H9 (cell line): ENCODE measurements at regions not wholly inside any gene's neighbourhood (a gene's known extent, or its start where the extent isn't known, plus 50 kb on each side); places are given as distances from the start of the nearest gene placed in this dataset.

Experiments
- DNase-seq: peaks from one replicate; pipeline ENCODE4 v3.0.0-alpha.2; 2017
- H2AFZ ChIP-seq: one replicate; pipeline ENCODE4 v1.6.1; 2013; ENCODE audit warnings: mild to moderate bottlenecking, low read length, control low read depth, moderate library complexity
- H2AK5ac ChIP-seq: 2 replicates; pipeline ENCODE4 v1.6.1; 2013; ENCODE audit warnings: low read length, control low read depth, mixed read lengths; ENCODE audit not compliant: insufficient read length
- H2BK120ac ChIP-seq: one replicate; pipeline ENCODE4 v1.6.1; 2013; ENCODE audit warnings: low read depth, mild to moderate bottlenecking, low read length, control low read depth, inconsistent platforms; ENCODE audit not compliant: poor library complexity, severe bottlenecking
- H2BK12ac ChIP-seq: 2 replicates; pipeline ENCODE4 v1.6.1; 2013; ENCODE audit warnings: low read length, control low read depth, mixed read lengths, low read depth; ENCODE audit not compliant: insufficient read length
- H2BK15ac ChIP-seq: 2 replicates; pipeline ENCODE4 v1.6.1; 2013; ENCODE audit warnings: low read depth, low read length, control low read depth
- H2BK20ac ChIP-seq: one replicate; pipeline ENCODE4 v1.6.1; 2013; ENCODE audit warnings: low read depth, mild to moderate bottlenecking, low read length, control low read depth, inconsistent platforms; ENCODE audit not compliant: poor library complexity, severe bottlenecking
- H2BK5ac ChIP-seq: 2 replicates; pipeline ENCODE4 v1.6.1; 2013; ENCODE audit warnings: low read length, control low read depth, mixed read lengths; ENCODE audit not compliant: insufficient read length
- H3K14ac ChIP-seq: 2 replicates; pipeline ENCODE4 v1.6.1; 2013; ENCODE audit warnings: low read length, control low read depth; ENCODE audit not compliant: insufficient read depth
- H3K18ac ChIP-seq: 2 replicates; pipeline ENCODE4 v1.6.1; 2013; ENCODE audit warnings: low read depth, mild to moderate bottlenecking, mixed read lengths, low read length, control low read depth; ENCODE audit not compliant: insufficient read length
- H3K23ac ChIP-seq: 2 replicates; pipeline ENCODE4 v1.6.1; 2013; ENCODE audit warnings: low read length, control low read depth, mixed read lengths, low read depth; ENCODE audit not compliant: insufficient read length
- H3K23me2 ChIP-seq: 2 replicates; pipeline ENCODE4 v1.6.1; 2013; ENCODE audit warnings: low read depth, mild to moderate bottlenecking, mixed read lengths, low read length, control low read depth; ENCODE audit not compliant: insufficient read length, poor library complexity, severe bottlenecking
- H3K27ac ChIP-seq: 2 replicates; pipeline ENCODE4 v1.5.1; 2013; ENCODE audit warnings: low read length, control low read depth, mixed read lengths, low read depth; ENCODE audit not compliant: insufficient read length
- H3K27me3 ChIP-seq: 2 replicates; pipeline ENCODE4 v1.6.1; 2013; ENCODE audit warnings: low read length, control low read depth, inconsistent platforms; ENCODE audit not compliant: insufficient read depth
- H3K4ac ChIP-seq: 2 replicates; pipeline ENCODE4 v1.6.1; 2013; ENCODE audit warnings: low read depth, mild to moderate bottlenecking, control low read depth, inconsistent platforms, low read length, moderate library complexity
- H3K4me1 ChIP-seq: 2 replicates; pipeline ENCODE4 v1.6.1; 2013; ENCODE audit warnings: low read length, control low read depth, inconsistent platforms; ENCODE audit not compliant: insufficient read depth
- H3K4me2 ChIP-seq: 2 replicates; pipeline ENCODE4 v1.6.1; 2013; ENCODE audit warnings: low read length, control low read depth, mixed read lengths; ENCODE audit not compliant: insufficient read length, insufficient read depth
- H3K56ac ChIP-seq: 2 replicates; pipeline ENCODE4 v1.6.1; 2013; ENCODE audit warnings: low read depth, mild to moderate bottlenecking, mixed read lengths, low read length, control low read depth; ENCODE audit not compliant: insufficient read length
- H3K79me1 ChIP-seq: 2 replicates; pipeline ENCODE4 v1.6.1; 2013; ENCODE audit warnings: low read depth, mild to moderate bottlenecking, moderate library complexity, low read length, control low read depth, inconsistent platforms; ENCODE audit not compliant: insufficient read depth, poor library complexity, severe bottlenecking
- H3K79me2 ChIP-seq: 2 replicates; pipeline ENCODE4 v1.6.1; 2013; ENCODE audit warnings: low read length, control low read depth, inconsistent platforms; ENCODE audit not compliant: insufficient read depth
- H3K9ac ChIP-seq: 2 replicates; pipeline ENCODE4 v1.6.1; 2013; ENCODE audit warnings: low read length, control low read depth, mixed read lengths; ENCODE audit not compliant: insufficient read length; ENCODE audit errors: extremely low read depth
- H3K9me3 ChIP-seq: one replicate; pipeline ENCODE4 v1.6.1; 2013; ENCODE audit warnings: low read depth, low read length, inconsistent platforms; ENCODE audit not compliant: control insufficient read depth
- H3T11ph ChIP-seq: one replicate; pipeline ENCODE4 v1.6.1; 2013; ENCODE audit warnings: mild to moderate bottlenecking, low read length, control low read depth, inconsistent platforms
- H4K20me1 ChIP-seq: one replicate; pipeline ENCODE4 v1.6.1; 2013; ENCODE audit not compliant: control insufficient read depth, insufficient read length, insufficient read depth
- H4K5ac ChIP-seq: 2 replicates; pipeline ENCODE4 v1.6.1; 2013; ENCODE audit warnings: low read depth, mild to moderate bottlenecking, mixed read lengths, low read length, control low read depth; ENCODE audit not compliant: insufficient read length
- H4K8ac ChIP-seq: replicated peaks from 2 replicates; pipeline ENCODE4 v1.6.1; 2013; ENCODE audit warnings: low read length, control low read depth, mixed read lengths, low read depth; ENCODE audit not compliant: insufficient read length
- H4K91ac ChIP-seq: 2 replicates; pipeline ENCODE4 v1.6.1; 2013; ENCODE audit warnings: low read depth, mild to moderate bottlenecking, moderate library complexity, mixed read lengths, low read length, control low read depth; ENCODE audit not compliant: insufficient read length
- H3K27ac Mint-ChIP-seq, 3 experiments: 2 replicates in 2 of 3; 3 replicates in 1 of 3; pipeline ENCODE4 v1.8.0; 2020 to 2021; ENCODE audit warnings: mixed read lengths in 3 of 3, mild to moderate bottlenecking in 1 of 3, moderate library complexity in 1 of 3
- H3K27me3 Mint-ChIP-seq: 2 replicates; pipeline ENCODE4 v1.8.0; 2021; ENCODE audit warnings: low read depth, mild to moderate bottlenecking, moderate library complexity, mixed read lengths
- H3K36me3 Mint-ChIP-seq, 3 experiments: 2 replicates in 2 of 3; 3 replicates in 1 of 3; pipeline ENCODE4 v1.8.0; 2020 to 2021; ENCODE audit warnings: low read depth in 3 of 3, mixed read lengths in 3 of 3; ENCODE audit not compliant: insufficient read depth in 1 of 3
- H3K4me1 Mint-ChIP-seq, 2 experiments: 2 replicates each; pipeline ENCODE4 v1.8.0; 2020; ENCODE audit warnings: mixed read lengths in 2 of 2
- H3K4me3 Mint-ChIP-seq, 2 experiments: 2 replicates in 1 of 2; 3 replicates in 1 of 2; pipeline ENCODE4 v1.8.0; 2020 to 2021; ENCODE audit warnings: mild to moderate bottlenecking in 2 of 2, mixed read lengths in 2 of 2, moderate library complexity in 1 of 2
- H3K9me3 Mint-ChIP-seq, 2 experiments: 2 replicates in 1 of 2; 3 replicates in 1 of 2; pipeline ENCODE4 v1.8.0; 2020; ENCODE audit warnings: mild to moderate bottlenecking in 2 of 2, mixed read lengths in 2 of 2, moderate library complexity in 1 of 2
- WGBS: extraction: QIAGEN DNeasy Blood & Tissue Kit; methylation state at CpG from one replicate; pipeline ENCODE4 v1.1.7; 2013; ENCODE audit warnings: missing lambda C conversion rate, low lambda C conversion rate, mixed read lengths; ENCODE audit not compliant: insufficient read length; ENCODE audit errors: extremely low coverage; 5-methylcytosine and 5-hydroxymethylcytosine counted together
- TF ChIP-seq, protein P1 (sequence below): fragments of 200-600 bp; sonication (generic); conservative IDR thresholded peaks from 3 replicates; pipeline ENCODE4 v1.8.0; 2021; ENCODE audit warnings: antibody characterized with exemption, mild to moderate bottlenecking

DNA sequence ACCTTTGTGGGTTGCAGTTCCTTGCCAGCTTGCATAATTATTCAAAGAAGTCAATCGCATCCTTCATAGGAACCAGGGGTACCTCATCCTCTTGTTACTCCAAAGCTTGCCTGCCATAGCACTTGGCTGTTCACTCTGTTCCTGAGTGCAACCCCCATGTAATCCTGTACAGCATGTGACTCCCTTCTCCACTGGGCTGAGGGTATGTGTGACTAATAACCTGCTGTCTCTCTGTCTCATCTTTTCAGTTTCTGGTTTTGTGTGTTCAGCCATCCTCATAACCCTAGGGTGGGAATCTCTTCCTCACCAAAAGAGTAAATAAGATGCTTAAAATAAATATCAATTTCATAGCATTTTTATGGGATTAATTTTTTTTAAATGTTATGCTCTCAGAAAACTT lies 351.9 kb downstream of the S1PR1 start:
- H2BK5ac ChIP-seq, result no peak overlapping the region
- no peak overlapping the region for H3K4me3 Mint-ChIP-seq
- no peak overlapping the region for H4K5ac ChIP-seq
- H3K79me2 ChIP-seq, result no peaks in the 10 kb centered on the region
- no peak overlapping the region for H3K27ac ChIP-seq
- no peaks in the 10 kb centered on the region for H3K27me3 ChIP-seq
- H2BK15ac ChIP-seq, result no peak overlapping the region
- no peak overlapping the region for H2BK12ac ChIP-seq
- no peaks in the 10 kb centered on the region for H3K4me1 ChIP-seq
- no peak overlapping the region for H3K4ac ChIP-seq
- no peak overlapping the region for H3K14ac ChIP-seq
- H3K27me3 Mint-ChIP-seq, result no peaks in the 10 kb centered on the region
- DNase-seq, result no peak
- no peak overlapping the region for H2BK120ac ChIP-seq
- H4K8ac ChIP-seq, result no peak overlapping the region
- no peak overlapping the region for H2AK5ac ChIP-seq
- H3T11ph ChIP-seq, result no peak overlapping the region
- no peaks in the 10 kb centered on the region for H3K9me3 Mint-ChIP-seq
- H3K23ac ChIP-seq, result no peak overlapping the region
- no peaks in the 10 kb centered on the region for H3K79me1 ChIP-seq
- H2BK20ac ChIP-seq, result no peak overlapping the region
- H4K20me1 ChIP-seq, result no peaks in the 10 kb centered on the region
- H3K9ac ChIP-seq, result no peak overlapping the region
- H3K4me2 ChIP-seq, result no peak overlapping the region
- H3K18ac ChIP-seq, result no peak overlapping the region
- no peaks in the 10 kb centered on the region for H3K36me3 Mint-ChIP-seq
- TF ChIP-seq, protein P1, sequence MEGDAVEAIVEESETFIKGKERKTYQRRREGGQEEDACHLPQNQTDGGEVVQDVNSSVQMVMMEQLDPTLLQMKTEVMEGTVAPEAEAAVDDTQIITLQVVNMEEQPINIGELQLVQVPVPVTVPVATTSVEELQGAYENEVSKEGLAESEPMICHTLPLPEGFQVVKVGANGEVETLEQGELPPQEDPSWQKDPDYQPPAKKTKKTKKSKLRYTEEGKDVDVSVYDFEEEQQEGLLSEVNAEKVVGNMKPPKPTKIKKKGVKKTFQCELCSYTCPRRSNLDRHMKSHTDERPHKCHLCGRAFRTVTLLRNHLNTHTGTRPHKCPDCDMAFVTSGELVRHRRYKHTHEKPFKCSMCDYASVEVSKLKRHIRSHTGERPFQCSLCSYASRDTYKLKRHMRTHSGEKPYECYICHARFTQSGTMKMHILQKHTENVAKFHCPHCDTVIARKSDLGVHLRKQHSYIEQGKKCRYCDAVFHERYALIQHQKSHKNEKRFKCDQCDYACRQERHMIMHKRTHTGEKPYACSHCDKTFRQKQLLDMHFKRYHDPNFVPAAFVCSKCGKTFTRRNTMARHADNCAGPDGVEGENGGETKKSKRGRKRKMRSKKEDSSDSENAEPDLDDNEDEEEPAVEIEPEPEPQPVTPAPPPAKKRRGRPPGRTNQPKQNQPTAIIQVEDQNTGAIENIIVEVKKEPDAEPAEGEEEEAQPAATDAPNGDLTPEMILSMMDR, result no peak
- no peaks in the 10 kb centered on the region for H3K23me2 ChIP-seq
- no peak overlapping the region for H3K56ac ChIP-seq
- H4K91ac ChIP-seq, result no peak overlapping the region
- no peaks in the 10 kb centered on the region for H3K9me3 ChIP-seq
- H3K4me1 Mint-ChIP-seq, result 0 out of 4 replicates have a peak, but pooled peaks cover 0 to 3% of the 10 kb centered on the region in 2 experiments
- no CpG with 5 or more reads among the region's 1 CpG for WGBS
- no peak overlapping the region for H3K27ac Mint-ChIP-seq
- H2AFZ ChIP-seq, result no peak overlapping the region
